Stomach (tissue), 4 donors: ENCODE measurements at regions not wholly inside any gene's neighbourhood (a gene's known extent, or its start where the extent isn't known, plus 50 kb on each side); places are given as distances from the start of the nearest gene placed in this dataset.

Experiments used
- CTCF ChIP-seq, 7 experiments: fragments of 450-650 bp in 4 of 7; fragments of 200-600 bp in 3 of 7; sonication (generic) in 3 of 7; IDR thresholded peaks; one replicate each; pipeline ENCODE4 v1.5.1; 2016 to 2019; ENCODE audit warnings: antibody characterized with exemption in 7 of 7, control low read depth in 2 of 7, mild to moderate bottlenecking in 1 of 7
- POLR2AphosphoS5 ChIP-seq, 3 donors: sonication (generic); formaldehyde crosslinking; IDR thresholded peaks; one replicate each; pipeline ENCODE4 v1.6.1; 2016; ENCODE audit warnings: antibody characterized with exemption in 3 of 3

GRCh38 chr5:115402822-115403577, 106.5 kb upstream of the CCDC112 start:
- TF ChIP-seq CTCF (IDR thresholded peaks at IDR 0.05) (no peak), POLR2AphosphoS5 (IDR thresholded peaks at IDR 0.05) (no peak)
